B cell (primary cell): ENCODE measurements at regions not wholly inside any gene's neighbourhood (a gene's known extent, or its start where the extent isn't known, plus 50 kb on each side); places are given as distances from the start of the nearest gene placed in this dataset.

Experiments used
- ATAC-seq: fragments of 200-7000 bp; cut with Tn5 transposase; one replicate; pipeline ENCODE4 v1.10.0; 2021; ENCODE audit warnings: low read depth, mild to moderate bottlenecking, moderate number of reproducible peaks, moderate library complexity
- CTCF ChIA-PET: fragments of 350-600 bp; sonication (Branson Sonifier 250); formaldehyde crosslinking; loops from one replicate; lab custom pipeline; 2021; ENCODE audit warnings: antibody characterized with exemption, inconsistent platforms; lab: Charles Lee
- POLR2A ChIA-PET: fragments of 350-600 bp; sonication (Branson Sonifier 250); formaldehyde crosslinking; loops from one replicate; lab custom pipeline; 2021; ENCODE audit warnings: antibody characterized with exemption; lab: Charles Lee
- DNase-seq: peaks from one replicate; pipeline ENCODE4 v3.0.0; 2013
- H2AFZ ChIP-seq: 2 replicates; pipeline ENCODE4 v1.6.1; 2012; ENCODE audit warnings: mild to moderate bottlenecking, low read depth, low read length; ENCODE audit not compliant: insufficient read depth, poor library complexity, severe bottlenecking
- H3K27ac ChIP-seq, 2 donors: 1 replicate in 1 of 2; 2 replicates in 1 of 2; pipeline ENCODE4 v1.5.1; 2012 to 2013; ENCODE audit warnings: low read length in 2 of 2, mild to moderate bottlenecking in 2 of 2, moderate library complexity in 1 of 2
- H3K27me3 ChIP-seq, 4 experiments: fragments of 200-600 bp in 1 of 4; sonication (generic) in 1 of 4; replicated peaks in 1 of 4; 1 replicate in 2 of 4; 2 replicates in 2 of 4; pipeline versions ENCODE4 v1.6.1 to v1.7.0; 2013 to 2016; ENCODE audit warnings: low read length in 3 of 4, mild to moderate bottlenecking in 2 of 4, mixed read lengths in 1 of 4, moderate library complexity in 1 of 4; ENCODE audit not compliant: insufficient read depth in 4 of 4, control insufficient read depth in 3 of 4; ENCODE audit errors: control extremely low read depth in 1 of 4
- H3K36me3 ChIP-seq, 2 experiments: replicated peaks in 1 of 2; 1 replicate in 1 of 2; 2 replicates in 1 of 2; pipeline versions ENCODE4 v1.6.1 to v1.7.1; 2013; ENCODE audit warnings: low read length in 1 of 2; ENCODE audit not compliant: insufficient read depth in 2 of 2, control insufficient read depth in 1 of 2; ENCODE audit errors: control extremely low read depth in 1 of 2, extremely low read depth in 1 of 2
- H3K4me1 ChIP-seq, 2 donors: fragments of 200-600 bp in 1 of 2; sonication (generic) in 1 of 2; 1 replicate in 1 of 2; 2 replicates in 1 of 2; pipeline versions ENCODE4 v1.5.1 to v1.6.1; 2013 to 2017; ENCODE audit warnings: low read length in 2 of 2; ENCODE audit not compliant: control insufficient read depth in 2 of 2, insufficient read depth in 2 of 2
- H3K4me2 ChIP-seq: replicated peaks from 2 replicates; pipeline ENCODE3; 2012; ENCODE audit warnings: mild to moderate bottlenecking, low read depth, low read length; ENCODE audit not compliant: poor library complexity, severe bottlenecking
- H3K4me3 ChIP-seq, 5 experiments: fragments of 200-600 bp in 1 of 5; sonication (generic) in 1 of 5; 1 replicate in 3 of 5; 2 replicates in 2 of 5; pipeline versions ENCODE4 v1.5.1 to v1.7.0; 2011 to 2016; ENCODE audit warnings: low read length in 4 of 5, mild to moderate bottlenecking in 4 of 5, low read depth in 2 of 5, control low read depth in 1 of 5, moderate library complexity in 1 of 5; ENCODE audit not compliant: insufficient read depth in 1 of 5; ENCODE audit errors: control extremely low read depth in 1 of 5, extremely low read depth in 1 of 5
- H3K79me2 ChIP-seq: fragments of 200-600 bp; sonication (generic); one replicate; pipeline ENCODE4 v1.6.0; 2016; ENCODE audit warnings: low read length; ENCODE audit not compliant: control insufficient read depth, insufficient read depth
- H3K9ac ChIP-seq: fragments of 200-600 bp; sonication (generic); 2 replicates; pipeline ENCODE4 v1.6.1; 2017; ENCODE audit warnings: mild to moderate bottlenecking, low read length, moderate library complexity
- H3K9me3 ChIP-seq, 3 donors: one replicate each; pipeline versions ENCODE4 v1.6.1 to v1.7.1; 2013; ENCODE audit warnings: low read length in 2 of 3; ENCODE audit not compliant: control insufficient read depth in 2 of 3, insufficient read depth in 1 of 3; ENCODE audit errors: control extremely low read depth in 1 of 3
- H4K20me1 ChIP-seq: 2 replicates; pipeline ENCODE4 v1.6.0; 2012; ENCODE audit warnings: mild to moderate bottlenecking, low read length; ENCODE audit not compliant: insufficient read depth, control insufficient read depth, poor library complexity, severe bottlenecking
- H3K27ac Mint-ChIP-seq: one replicate; pipeline ENCODE4 v1.8.0; 2021; ENCODE audit warnings: mixed read lengths
- H3K27me3 Mint-ChIP-seq: one replicate; pipeline ENCODE4 v1.8.0; 2021; ENCODE audit warnings: mixed read lengths
- H3K4me1 Mint-ChIP-seq: one replicate; pipeline ENCODE4 v1.8.0; 2021; ENCODE audit warnings: mixed read lengths
- H3K4me3 Mint-ChIP-seq: one replicate; pipeline ENCODE4 v1.8.0; 2021; ENCODE audit warnings: mixed read lengths
- H3K9me3 Mint-ChIP-seq: one replicate; pipeline ENCODE4 v1.8.0; 2022; ENCODE audit warnings: mixed read lengths; ENCODE audit not compliant: insufficient read depth
- EZH2 ChIP-seq: IDR thresholded peaks from 2 replicates; pipeline ENCODE4 v1.6.1; 2012; ENCODE audit warnings: borderline replicate concordance, low read depth, mild to moderate bottlenecking, moderate library complexity, low read length; ENCODE audit not compliant: insufficient read depth, poor library complexity, severe bottlenecking
- WGBS: methylation state at CpG from one replicate; pipeline ENCODE4 v1.1.5; 2013; ENCODE audit warnings: missing lambda C conversion rate; ENCODE audit not compliant: insufficient coverage; 5-methylcytosine and 5-hydroxymethylcytosine counted together
- intact Hi-C: fragments of 100-400 bp; cut with micrococcal nuclease; formaldehyde crosslinking; loops from one replicate; pipeline ENCODE4 v1.10.0; 2022
- TF ChIP-seq, protein P1 (sequence below): fragments of 200-600 bp; IDR thresholded peaks from one replicate; pipeline ENCODE4 v1.8.0; 2022; ENCODE audit warnings: antibody characterized with exemption, mild to moderate bottlenecking

DNA sequence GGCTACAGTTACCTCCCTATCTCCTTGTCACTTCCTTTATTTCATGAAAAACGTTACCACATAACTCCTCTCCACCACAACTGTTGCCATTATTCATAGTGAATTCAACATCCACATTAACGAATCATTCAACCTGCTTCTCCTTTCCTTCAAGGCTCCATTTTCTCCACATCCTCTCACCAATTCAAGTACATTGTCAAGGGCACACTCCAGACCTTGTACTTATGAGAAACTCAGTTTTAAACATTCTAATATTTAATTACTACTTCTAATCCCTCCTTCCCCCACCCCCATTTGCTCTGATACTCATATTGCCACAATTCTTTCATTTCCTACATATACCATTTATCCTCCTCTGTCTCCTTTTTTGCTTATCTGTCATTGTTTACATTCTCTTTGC is 871.2 kb downstream of the TUSC7 start:
- no peak for TF ChIP-seq EZH2
- TF ChIP-seq, protein P1, sequence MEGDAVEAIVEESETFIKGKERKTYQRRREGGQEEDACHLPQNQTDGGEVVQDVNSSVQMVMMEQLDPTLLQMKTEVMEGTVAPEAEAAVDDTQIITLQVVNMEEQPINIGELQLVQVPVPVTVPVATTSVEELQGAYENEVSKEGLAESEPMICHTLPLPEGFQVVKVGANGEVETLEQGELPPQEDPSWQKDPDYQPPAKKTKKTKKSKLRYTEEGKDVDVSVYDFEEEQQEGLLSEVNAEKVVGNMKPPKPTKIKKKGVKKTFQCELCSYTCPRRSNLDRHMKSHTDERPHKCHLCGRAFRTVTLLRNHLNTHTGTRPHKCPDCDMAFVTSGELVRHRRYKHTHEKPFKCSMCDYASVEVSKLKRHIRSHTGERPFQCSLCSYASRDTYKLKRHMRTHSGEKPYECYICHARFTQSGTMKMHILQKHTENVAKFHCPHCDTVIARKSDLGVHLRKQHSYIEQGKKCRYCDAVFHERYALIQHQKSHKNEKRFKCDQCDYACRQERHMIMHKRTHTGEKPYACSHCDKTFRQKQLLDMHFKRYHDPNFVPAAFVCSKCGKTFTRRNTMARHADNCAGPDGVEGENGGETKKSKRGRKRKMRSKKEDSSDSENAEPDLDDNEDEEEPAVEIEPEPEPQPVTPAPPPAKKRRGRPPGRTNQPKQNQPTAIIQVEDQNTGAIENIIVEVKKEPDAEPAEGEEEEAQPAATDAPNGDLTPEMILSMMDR, result no peak
- Histone ChIP-seq H3K27ac (no peak overlapping the region), H3K4me2 (no peak overlapping the region), H4K20me1 (no peaks in the 10 kb centered on the region), H3K36me3 (no peaks in the 10 kb centered on the region), H3K9me3 (peaks cover 0 to 1% (median 0%) of the 10 kb centered on the region in 3 donors), H3K4me3 (no peak overlapping the region), H3K79me2 (no peaks in the 10 kb centered on the region), H3K4me1 (no peaks in the 10 kb centered on the region), H3K9ac (no peak overlapping the region), H3K27me3 (no peaks in the 10 kb centered on the region), H2AFZ (no peak overlapping the region)
- intact Hi-C loops, result no loop called here
- 59% methylated on average over 2 of the region's 2 CpGs for WGBS
- Mint-ChIP-seq H3K4me1 (no peaks in the 10 kb centered on the region), H3K9me3 (peaks cover 5% of the 10 kb centered on the region), H3K4me3 (no peak overlapping the region), H3K27ac (no peak overlapping the region), H3K27me3 (no peaks in the 10 kb centered on the region)
- ATAC-seq, result no peak
- DNase-seq, result no peak
- ChIA-PET CTCF (no interaction called here), POLR2A (no interaction called here)

DNA sequence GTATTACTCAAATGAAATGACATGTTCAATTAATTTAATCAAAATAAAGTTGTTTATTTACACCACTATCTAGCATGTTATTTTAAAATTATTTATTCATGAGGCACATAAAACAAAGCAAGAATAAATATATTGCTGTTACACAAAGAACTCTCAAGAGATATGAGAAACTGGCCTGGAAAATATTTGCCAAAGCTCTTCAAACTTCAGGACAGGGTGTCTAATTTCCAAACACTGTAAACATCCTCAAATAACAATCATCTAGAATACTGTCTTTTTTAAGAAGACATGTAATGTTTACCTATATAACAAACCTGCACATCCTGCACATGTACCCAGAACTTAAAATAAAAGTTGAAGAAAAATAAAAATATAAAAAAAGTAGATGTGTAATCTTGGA is 876.6 kb downstream of the TUSC7 start:
- TF ChIP-seq, protein P1, result no peak
- TF ChIP-seq EZH2, result no peak
- Histone ChIP-seq H3K4me1 (no peaks in the 10 kb centered on the region), H4K20me1 (no peaks in the 10 kb centered on the region), H3K36me3 (no peaks in the 10 kb centered on the region), H3K4me2 (no peak overlapping the region), H3K79me2 (no peaks in the 10 kb centered on the region), H3K4me3 (no peak overlapping the region), H2AFZ (no peak overlapping the region), H3K27me3 (no peaks in the 10 kb centered on the region), H3K9me3 (no peaks in the 10 kb centered on the region), H3K9ac (no peak overlapping the region), H3K27ac (no peak overlapping the region)
- H3K9me3 Mint-ChIP-seq, result no peaks in the 10 kb centered on the region
- ChIA-PET POLR2A (no interaction called here), CTCF (no interaction called here)
- no peak overlapping the region for H3K27ac Mint-ChIP-seq
- ATAC-seq (no peak), DNase-seq (no peak)
- H3K4me3 Mint-ChIP-seq, result no peak overlapping the region
- H3K27me3 Mint-ChIP-seq, result no peaks in the 10 kb centered on the region
- no peaks in the 10 kb centered on the region for H3K4me1 Mint-ChIP-seq
- intact Hi-C loops, result no loop called here
